ENCODE measurements at regions not wholly inside any gene's neighbourhood (a gene's known extent, or its start where the extent isn't known, plus 50 kb on each side); places are given as distances from the start of the nearest gene placed in this dataset.

DNA sequence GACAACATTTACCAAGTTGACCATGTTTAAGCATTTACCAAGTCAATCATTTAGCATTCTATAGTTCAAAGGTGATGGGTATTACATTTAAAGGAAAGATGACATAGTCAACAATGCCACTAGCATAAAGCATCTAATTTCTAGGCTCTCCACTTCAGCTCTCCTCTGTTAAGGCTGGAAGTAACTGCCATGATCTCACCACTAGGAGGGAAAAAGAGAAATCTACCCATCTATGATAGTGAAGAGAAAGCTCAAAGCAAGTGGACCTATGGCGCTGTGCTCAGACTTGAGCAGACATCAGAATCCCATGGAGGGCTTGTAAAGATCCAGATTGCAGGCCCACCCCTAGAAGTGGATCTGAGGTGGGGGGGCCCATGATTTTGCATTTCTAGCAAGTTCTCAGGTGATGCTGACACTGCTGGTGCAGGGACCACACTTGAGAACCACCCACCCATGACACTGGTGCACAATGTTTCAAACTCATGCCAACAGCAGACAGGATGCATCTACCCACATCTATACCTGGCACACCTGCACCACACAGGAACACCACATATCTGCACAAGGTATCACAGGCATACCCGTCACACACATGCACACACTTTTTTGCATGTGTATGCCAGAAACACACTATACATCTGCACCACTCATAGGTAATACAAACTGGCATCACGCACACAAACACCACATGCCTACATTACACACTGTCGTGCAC is 392.9 kb upstream of the RUNX1 start:
- ChIA-PET CTCF (interaction anchor here (0.9 to 1.3 kb wide), 3 partner anchors 49 to 373 kb away, joined by 3 to 4 read pairs (median 3); no protein-coding TSS in a partner anchor), POLR2A (no interaction called here)
- no TSS peak for BruUV-seq (replicated peaks)
- FAIRE-seq (no peak), DNase-seq (ENCODE audit: low read depth, low spot score) (no peak)
- H4K20me1 ChIP-seq (replicated peaks; ENCODE audit: control insufficient read depth, extremely low read depth, insufficient read depth, low read length), result no peaks in the 10 kb centered on the region
- peaks cover 19 to 33% of the 10 kb centered on the region in 2 experiments for H3K27me3 ChIP-seq (ENCODE audit: control insufficient read depth in 2 of 2, insufficient read depth in 2 of 2, low read length in 2 of 2)
- no peak overlapping the region for H3K4me3 ChIP-seq (replicated peaks in 1 of 3; ENCODE audit: insufficient read depth in 1 of 3, low read depth in 1 of 3, low read length in 3 of 3)
- H3K9me1 ChIP-seq (replicated peaks; ENCODE audit: control insufficient read depth, extremely low read depth, insufficient read depth, low read length), result no peaks in the 10 kb centered on the region
- intact Hi-C loops (cut with micrococcal nuclease), result no loop called here
- H3K4me2 ChIP-seq (ENCODE audit: insufficient read depth, low read length), result no peak overlapping the region
- H3K9ac ChIP-seq (replicated peaks; ENCODE audit: extremely low read depth, insufficient read depth, low read length), result no peak overlapping the region
- no peaks in the 10 kb centered on the region for H3K4me1 ChIP-seq (ENCODE audit: control insufficient read depth, extremely low read depth, insufficient read depth, low read length)
- TF ChIP-seq FOS (IDR thresholded peaks at IDR 0.05; ENCODE audit: borderline replicate concordance, insufficient read depth, low read length), result no peak
- TF ChIP-seq, protein P1, sequence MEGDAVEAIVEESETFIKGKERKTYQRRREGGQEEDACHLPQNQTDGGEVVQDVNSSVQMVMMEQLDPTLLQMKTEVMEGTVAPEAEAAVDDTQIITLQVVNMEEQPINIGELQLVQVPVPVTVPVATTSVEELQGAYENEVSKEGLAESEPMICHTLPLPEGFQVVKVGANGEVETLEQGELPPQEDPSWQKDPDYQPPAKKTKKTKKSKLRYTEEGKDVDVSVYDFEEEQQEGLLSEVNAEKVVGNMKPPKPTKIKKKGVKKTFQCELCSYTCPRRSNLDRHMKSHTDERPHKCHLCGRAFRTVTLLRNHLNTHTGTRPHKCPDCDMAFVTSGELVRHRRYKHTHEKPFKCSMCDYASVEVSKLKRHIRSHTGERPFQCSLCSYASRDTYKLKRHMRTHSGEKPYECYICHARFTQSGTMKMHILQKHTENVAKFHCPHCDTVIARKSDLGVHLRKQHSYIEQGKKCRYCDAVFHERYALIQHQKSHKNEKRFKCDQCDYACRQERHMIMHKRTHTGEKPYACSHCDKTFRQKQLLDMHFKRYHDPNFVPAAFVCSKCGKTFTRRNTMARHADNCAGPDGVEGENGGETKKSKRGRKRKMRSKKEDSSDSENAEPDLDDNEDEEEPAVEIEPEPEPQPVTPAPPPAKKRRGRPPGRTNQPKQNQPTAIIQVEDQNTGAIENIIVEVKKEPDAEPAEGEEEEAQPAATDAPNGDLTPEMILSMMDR (IDR thresholded peaks at IDR 0.05; ENCODE audit: extremely low read depth in 1 of 2, insufficient read depth in 1 of 2, low read depth in 1 of 2, low read length in 2 of 2), result peak in 1 of 2 donors; percentile 3
- H3K27ac ChIP-seq (ENCODE audit: insufficient read depth, low read depth, low read length), result no peak overlapping the region
- dilution Hi-C loops (cut with MboI; ENCODE audit: extremely low pct_ligation_motif_present, low sequenced_read_pairs), result no loop called here
- H2AFZ ChIP-seq (ENCODE audit: low read depth, low read length), result no peak overlapping the region
- H3K79me2 ChIP-seq (ENCODE audit: control insufficient read depth, insufficient read depth, low read length), result no peaks in the 10 kb centered on the region
- no peaks in the 10 kb centered on the region for H3K36me3 ChIP-seq (ENCODE audit: control insufficient read depth in 2 of 2, extremely low read depth in 1 of 2, insufficient read depth in 2 of 2, low read length in 2 of 2)
- H3K9me3 ChIP-seq (replicated peaks; ENCODE audit: control insufficient read depth, insufficient read depth, low read length), result no peaks in the 10 kb centered on the region

DNA sequence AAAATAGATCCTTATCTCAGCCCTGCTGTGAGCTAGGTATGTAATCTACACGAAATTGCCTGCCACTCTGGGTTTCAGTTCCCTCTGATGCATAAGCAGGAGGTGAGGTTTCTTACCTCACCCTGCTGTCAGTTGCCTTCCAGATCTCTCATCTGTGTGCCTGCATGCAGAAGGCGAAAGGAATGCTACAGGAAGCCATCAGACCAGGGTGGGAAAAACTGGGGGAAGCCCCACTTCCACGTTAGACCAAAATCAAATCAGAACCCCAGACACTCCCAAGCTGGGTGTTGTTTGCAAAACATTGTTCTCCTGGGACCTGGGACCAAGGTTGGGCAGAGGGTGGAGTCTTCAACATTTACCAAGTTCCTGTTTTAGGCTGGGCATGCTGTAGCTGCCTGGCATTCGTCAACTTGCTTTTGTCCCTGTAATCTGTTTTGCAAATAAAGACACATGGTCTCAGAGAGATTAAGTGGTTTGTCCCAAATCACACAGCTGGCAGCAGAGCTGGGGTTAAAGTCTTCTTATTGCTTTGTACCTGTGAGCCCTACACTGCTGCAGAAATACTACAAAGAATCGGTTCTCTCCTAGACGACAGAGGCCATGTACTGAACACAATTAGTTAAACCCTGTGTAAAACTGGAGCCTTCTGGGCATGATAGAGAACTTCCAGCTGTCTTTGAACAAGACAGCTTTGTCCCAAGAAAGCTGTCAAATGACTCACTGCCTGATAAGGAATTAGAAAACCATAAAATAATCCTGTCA is 389.7 kb upstream of the RUNX1 start:
- Histone ChIP-seq H3K9me3 (replicated peaks; ENCODE audit: control insufficient read depth, insufficient read depth, low read length) (no peaks in the 10 kb centered on the region), H3K4me3 (replicated peaks in 1 of 3; ENCODE audit: insufficient read depth in 1 of 3, low read depth in 1 of 3, low read length in 3 of 3) (no peak overlapping the region), H3K79me2 (ENCODE audit: control insufficient read depth, insufficient read depth, low read length) (no peaks in the 10 kb centered on the region), H2AFZ (ENCODE audit: low read depth, low read length) (no peak overlapping the region), H4K20me1 (replicated peaks; ENCODE audit: control insufficient read depth, extremely low read depth, insufficient read depth, low read length) (no peaks in the 10 kb centered on the region), H3K4me2 (ENCODE audit: insufficient read depth, low read length) (no peak overlapping the region), H3K4me1 (ENCODE audit: control insufficient read depth, extremely low read depth, insufficient read depth, low read length) (no peaks in the 10 kb centered on the region), H3K36me3 (ENCODE audit: control insufficient read depth in 2 of 2, extremely low read depth in 1 of 2, insufficient read depth in 2 of 2, low read length in 2 of 2) (no peaks in the 10 kb centered on the region), H3K27ac (ENCODE audit: insufficient read depth, low read depth, low read length) (no peak overlapping the region), H3K9ac (replicated peaks; ENCODE audit: extremely low read depth, insufficient read depth, low read length) (no peak overlapping the region), H3K9me1 (replicated peaks; ENCODE audit: control insufficient read depth, extremely low read depth, insufficient read depth, low read length) (no peaks in the 10 kb centered on the region), H3K27me3 (ENCODE audit: control insufficient read depth in 2 of 2, insufficient read depth in 2 of 2, low read length in 2 of 2) (peaks cover 19 to 45% of the 10 kb centered on the region in 2 experiments)
- ChIA-PET POLR2A (no interaction called here), CTCF (interaction anchor here (1.8 kb wide), 1 partner anchor 12 kb away, joined by 6 read pairs; no protein-coding TSS in a partner anchor)
- dilution Hi-C loops (cut with MboI; ENCODE audit: extremely low pct_ligation_motif_present, low sequenced_read_pairs), result no loop called here
- no peak for FAIRE-seq
- intact Hi-C loops (cut with micrococcal nuclease), result no loop called here
- no TSS peak for BruUV-seq (replicated peaks)
- TF ChIP-seq JUN (IDR thresholded peaks at IDR 0.05; ENCODE audit: borderline replicate concordance, insufficient read depth, insufficient read length, low read depth), result no peak
- TF ChIP-seq POLR2A (IDR thresholded peaks at IDR 0.05; ENCODE audit: low read depth, low read length), result no peak
- TF ChIP-seq EZH2 (IDR thresholded peaks at IDR 0.05; ENCODE audit: borderline replicate concordance, low read depth, low read length, severe bottlenecking), result no peak
- peak; percentile 24 for TF ChIP-seq GATA2 (IDR thresholded peaks at IDR 0.05; ENCODE audit: insufficient read depth, insufficient read length, low read depth, low read length)
- TF ChIP-seq MYC (IDR thresholded peaks at IDR 0.05; ENCODE audit: low read depth, low read length), result no peak
- TF ChIP-seq FOS (IDR thresholded peaks at IDR 0.05; ENCODE audit: borderline replicate concordance, insufficient read depth, low read length), result peak; percentile 14
- TF ChIP-seq, protein P1 (IDR thresholded peaks at IDR 0.05; ENCODE audit: extremely low read depth in 1 of 2, insufficient read depth in 1 of 2, low read depth in 1 of 2, low read length in 2 of 2), result no peak
- no peak for TF ChIP-seq POLR2AphosphoS5 (IDR thresholded peaks at IDR 0.05; ENCODE audit: insufficient read depth, low read depth, low read length)
- TF ChIP-seq, protein P2, sequence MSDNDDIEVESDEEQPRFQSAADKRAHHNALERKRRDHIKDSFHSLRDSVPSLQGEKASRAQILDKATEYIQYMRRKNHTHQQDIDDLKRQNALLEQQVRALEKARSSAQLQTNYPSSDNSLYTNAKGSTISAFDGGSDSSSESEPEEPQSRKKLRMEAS (IDR thresholded peaks at IDR 0.05; ENCODE audit: insufficient read depth, insufficient read length), result no peak
- no peak for DNase-seq (ENCODE audit: low read depth, low spot score)

All from endothelial cell of umbilical vein (primary cell).